ENCODE measurements at regions not wholly inside any gene's neighbourhood (a gene's known extent, or its start where the extent isn't known, plus 50 kb on each side); places are given as distances from the start of the nearest gene placed in this dataset.
"Not testable (repeated sequence)": the region's sequence is repeated elsewhere in the genome, so short reads cannot be mapped to it uniquely, and the experiment has no call there.

- DNase-seq: no peak
Measured at GRCh38 chr12:91643763-91644162, 461.1 kb upstream of the DCN start.

GRCh38 chr12:91640021-91640420 is 457.4 kb upstream of the DCN start:
- no peak for DNase-seq

- DNase-seq: no peak
Measured at GRCh38 chr12:91639327-91639726, 456.7 kb upstream of the DCN start.

GRCh38 chr12:91637789-91638624 is 455.4 kb upstream of the DCN start:
- DNase-seq: no peak

GRCh38 chr12:91636721-91637120 is 454.1 kb upstream of the DCN start:
- DNase-seq: no peak

GRCh38 chr12:91634386-91634713 is 451.7 kb upstream of the DCN start:
- DNase-seq: not testable (repeated sequence)

- DNase-seq: no peak
Measured at GRCh38 chr12:91633734-91634357, 451.2 kb upstream of the DCN start.

GRCh38 chr12:91633206-91633605 is 450.6 kb upstream of the DCN start:
- DNase-seq: no peak

- DNase-seq: no peak
Measured at GRCh38 chr12:91632042-91632786, 449.6 kb upstream of the DCN start.

GRCh38 chr12:91630596-91631293 is 448.1 kb upstream of the DCN start:
- DNase-seq: no peak

GRCh38 chr12:91630083-91630482 is 447.5 kb upstream of the DCN start:
- DNase-seq: no peak

GRCh38 chr12:91629440-91629839 is 446.8 kb upstream of the DCN start:
- DNase-seq: no peak

- DNase-seq: no peak
Measured at GRCh38 chr12:91628656-91629055, 446.0 kb upstream of the DCN start.

- no peak for DNase-seq
Measured at GRCh38 chr12:91627225-91627624, 444.6 kb upstream of the DCN start.

- no peak for DNase-seq
Measured at GRCh38 chr12:91622981-91623380, 440.4 kb upstream of the DCN start.

- no peak for DNase-seq
Measured at GRCh38 chr12:91622037-91622436, 439.4 kb upstream of the DCN start.

- DNase-seq: no peak
Measured at GRCh38 chr12:91620992-91621391, 438.4 kb upstream of the DCN start.

- no peak for DNase-seq
Measured at GRCh38 chr12:91620422-91620821, 437.8 kb upstream of the DCN start.

- DNase-seq: no peak
Measured at GRCh38 chr12:91618281-91618680, 435.7 kb upstream of the DCN start.

GRCh38 chr12:91617818-91618217 is 435.2 kb upstream of the DCN start:
- DNase-seq: no peak

GRCh38 chr12:91616416-91616815 is 433.8 kb upstream of the DCN start:
- DNase-seq: no peak

- no peak for DNase-seq
Measured at GRCh38 chr12:91613223-91613779, 430.7 kb upstream of the DCN start.

- no peak for DNase-seq
Measured at GRCh38 chr12:91610561-91610960, 427.9 kb upstream of the DCN start.
